SU-DHL-6 (cell line): ENCODE measurements at regions not wholly inside any gene's neighbourhood (a gene's known extent, or its start where the extent isn't known, plus 50 kb on each side); places are given as distances from the start of the nearest gene placed in this dataset.

Experiments used
- H2AFZ ChIP-seq: fragments of 200-600 bp; sonication (generic); 2 replicates; pipeline ENCODE4 v1.6.1; 2014; ENCODE audit warnings: low read depth, mild to moderate bottlenecking, moderate library complexity, mixed read lengths, antibody characterized with exemption, low read length; ENCODE audit not compliant: severe bottlenecking
- H3F3A ChIP-seq: fragments of 200-600 bp; shearing (Covaris generic); 2 replicates; pipeline ENCODE4 v1.6.0; 2016; ENCODE audit warnings: antibody characterized with exemption, mild to moderate bottlenecking; ENCODE audit not compliant: insufficient read depth
- H3K27ac ChIP-seq: fragments of 200-600 bp; sonication (generic); 2 replicates; pipeline ENCODE4 v1.5.1; 2016; ENCODE audit warnings: low read depth, mild to moderate bottlenecking, low read length, moderate library complexity, mixed read lengths
- H3K27me3 ChIP-seq: fragments of 200-600 bp; sonication (generic), shearing (Covaris generic); 2 replicates; pipeline ENCODE4 v1.6.0; 2014; ENCODE audit warnings: mild to moderate bottlenecking, low read length
- H3K36me3 ChIP-seq: fragments of 200-600 bp; sonication (generic); 2 replicates; pipeline ENCODE4 v1.6.1; 2014; ENCODE audit warnings: mild to moderate bottlenecking, low read length, mixed read lengths
- H3K4me2 ChIP-seq: fragments of 300-600, 200-600 bp; shearing (Covaris generic), sonication (generic); 2 replicates; pipeline ENCODE4 v1.6.0; 2014; ENCODE audit warnings: low read length, low read depth, mild to moderate bottlenecking; ENCODE audit not compliant: poor library complexity, severe bottlenecking
- H3K4me3 ChIP-seq: fragments of 200-600 bp; sonication (generic); 2 replicates; pipeline ENCODE4 v1.5.1; 2014; ENCODE audit warnings: antibody characterized with exemption, low read length, mild to moderate bottlenecking, mixed read lengths; ENCODE audit not compliant: insufficient read depth, poor library complexity, severe bottlenecking
- H3K79me2 ChIP-seq: fragments of 200-600 bp; sonication (generic); 2 replicates; pipeline ENCODE4 v1.6.1; 2014; ENCODE audit warnings: mild to moderate bottlenecking, low read length, moderate library complexity; ENCODE audit not compliant: insufficient read depth
- H3K9ac ChIP-seq: fragments of 200-600 bp; sonication (generic); 2 replicates; pipeline ENCODE4 v1.7.0; 2014; ENCODE audit warnings: mild to moderate bottlenecking, low read length
- H3K9me2 ChIP-seq: fragments of 200-600 bp; sonication (generic); replicated peaks from 2 replicates; pipeline ENCODE4 v1.6.1; 2014; ENCODE audit warnings: low read length; ENCODE audit not compliant: insufficient read depth
- H3K9me3 ChIP-seq: fragments of 200-600 bp; sonication (generic); 2 replicates; pipeline ENCODE4 v1.6.1; 2014; ENCODE audit warnings: low read length, mixed read lengths; ENCODE audit not compliant: insufficient read depth
- H4K20me1 ChIP-seq: fragments of 200-600 bp; sonication (generic); 2 replicates; pipeline ENCODE4 v1.6.1; 2014; ENCODE audit warnings: low read depth, mild to moderate bottlenecking, antibody characterized with exemption, low read length, moderate library complexity, mixed read lengths
- EZH2phosphoT487 ChIP-seq: fragments of 200-600 bp; sonication (generic), shearing (Covaris generic); conservative IDR thresholded peaks from 2 replicates; pipeline ENCODE4 v1.6.1; 2018; ENCODE audit warnings: mild to moderate bottlenecking, antibody characterized with exemption, low read length, moderate library complexity, mixed read lengths
- TF ChIP-seq, protein P1 (sequence below): fragments of 200-600 bp; sonication (generic); IDR thresholded peaks from one replicate; pipeline ENCODE4 v1.5.1; 2017; ENCODE audit warnings: antibody characterized with exemption, mild to moderate bottlenecking, low read length, moderate library complexity; ENCODE audit not compliant: insufficient read depth, poor library complexity, severe bottlenecking

DNA sequence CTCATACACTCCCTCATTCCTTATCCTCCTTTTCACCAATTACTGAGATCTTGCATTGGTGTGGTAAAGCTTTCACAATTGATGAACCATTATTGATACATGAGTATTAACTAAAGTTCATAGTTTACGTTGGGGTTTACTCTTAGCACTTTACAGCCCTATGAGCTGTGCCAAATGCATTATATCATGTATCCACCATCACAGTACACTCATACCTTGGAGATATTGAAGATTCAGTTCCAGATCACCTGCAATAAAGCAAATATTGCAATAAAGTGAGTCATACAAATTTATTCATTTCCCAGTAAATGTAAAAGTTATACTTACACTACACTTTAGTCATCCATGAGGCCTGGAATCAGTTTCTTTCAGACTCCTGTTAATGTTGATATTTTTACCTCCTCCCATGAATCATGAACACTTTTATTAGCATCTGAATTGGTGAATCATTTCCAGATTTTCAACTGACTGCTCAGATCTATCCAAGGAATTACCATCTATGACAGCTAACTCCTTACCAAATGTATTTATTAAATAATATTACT lies 546.6 kb upstream of the PTPRD start:
- Histone ChIP-seq H3K27me3 (no peaks in the 10 kb centered on the region), H3K27ac (no peak overlapping the region), H2AFZ (no peak overlapping the region), H4K20me1 (no peaks in the 10 kb centered on the region), H3K36me3 (no peaks in the 10 kb centered on the region), H3K4me2 (no peak overlapping the region), H3K79me2 (no peaks in the 10 kb centered on the region), H3K4me3 (no peak overlapping the region), H3F3A (no peaks in the 10 kb centered on the region), H3K9ac (no peak overlapping the region), H3K9me2 (no peaks in the 10 kb centered on the region), H3K9me3 (peaks cover 4% of the 10 kb centered on the region; the same call in 1 of the 2 replicates)
- TF ChIP-seq, protein P1, sequence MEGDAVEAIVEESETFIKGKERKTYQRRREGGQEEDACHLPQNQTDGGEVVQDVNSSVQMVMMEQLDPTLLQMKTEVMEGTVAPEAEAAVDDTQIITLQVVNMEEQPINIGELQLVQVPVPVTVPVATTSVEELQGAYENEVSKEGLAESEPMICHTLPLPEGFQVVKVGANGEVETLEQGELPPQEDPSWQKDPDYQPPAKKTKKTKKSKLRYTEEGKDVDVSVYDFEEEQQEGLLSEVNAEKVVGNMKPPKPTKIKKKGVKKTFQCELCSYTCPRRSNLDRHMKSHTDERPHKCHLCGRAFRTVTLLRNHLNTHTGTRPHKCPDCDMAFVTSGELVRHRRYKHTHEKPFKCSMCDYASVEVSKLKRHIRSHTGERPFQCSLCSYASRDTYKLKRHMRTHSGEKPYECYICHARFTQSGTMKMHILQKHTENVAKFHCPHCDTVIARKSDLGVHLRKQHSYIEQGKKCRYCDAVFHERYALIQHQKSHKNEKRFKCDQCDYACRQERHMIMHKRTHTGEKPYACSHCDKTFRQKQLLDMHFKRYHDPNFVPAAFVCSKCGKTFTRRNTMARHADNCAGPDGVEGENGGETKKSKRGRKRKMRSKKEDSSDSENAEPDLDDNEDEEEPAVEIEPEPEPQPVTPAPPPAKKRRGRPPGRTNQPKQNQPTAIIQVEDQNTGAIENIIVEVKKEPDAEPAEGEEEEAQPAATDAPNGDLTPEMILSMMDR: no peak
- no peak for TF ChIP-seq EZH2phosphoT487

DNA sequence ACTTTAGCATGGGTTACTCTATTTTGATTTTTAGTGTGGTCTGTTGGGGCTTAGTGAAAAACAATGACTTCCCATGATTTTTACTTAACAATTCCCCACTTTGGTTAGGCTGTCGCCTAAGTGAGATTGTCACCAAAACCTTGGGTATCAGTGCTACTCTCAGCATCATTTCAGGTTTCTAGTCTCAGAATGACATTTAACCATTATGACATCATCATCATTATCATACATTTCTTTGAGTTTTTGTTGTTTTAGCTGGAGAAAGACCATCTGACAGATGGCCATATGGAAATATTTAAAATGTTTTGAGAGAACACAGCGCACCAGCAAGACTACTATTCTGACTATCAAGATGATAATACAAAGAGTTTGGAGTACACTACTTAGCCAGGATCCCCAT lies 551.0 kb upstream of the PTPRD start:
- TF ChIP-seq, protein P1: no peak
- no peak for TF ChIP-seq EZH2phosphoT487
- Histone ChIP-seq H3K4me2 (no peak overlapping the region), H3K9me3 (peaks cover 4% of the 10 kb centered on the region; the same call in 1 of the 2 replicates), H3F3A (no peaks in the 10 kb centered on the region), H3K79me2 (no peaks in the 10 kb centered on the region), H3K9me2 (no peaks in the 10 kb centered on the region), H3K4me3 (no peak overlapping the region), H3K27me3 (no peaks in the 10 kb centered on the region), H3K36me3 (no peaks in the 10 kb centered on the region), H4K20me1 (no peaks in the 10 kb centered on the region), H3K27ac (no peak overlapping the region), H3K9ac (no peak overlapping the region), H2AFZ (no peak overlapping the region)

DNA sequence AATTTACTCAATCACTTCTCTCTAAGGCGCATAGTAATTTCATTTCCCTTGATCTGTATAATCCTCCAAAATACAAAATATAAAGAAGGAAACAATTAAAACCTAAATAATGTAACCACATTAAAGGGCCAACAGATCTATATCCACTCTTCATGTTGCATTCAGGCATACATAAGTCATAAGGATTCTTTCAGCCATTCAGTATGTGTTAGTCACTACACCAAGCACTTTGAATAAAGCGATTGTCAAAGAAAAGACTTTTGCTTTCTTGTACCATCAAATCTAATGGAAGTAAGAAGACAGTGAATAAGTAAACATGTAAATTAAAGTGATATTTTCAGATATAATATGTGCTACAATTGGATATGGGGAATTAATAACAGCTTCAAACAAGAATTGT lies 569.2 kb upstream of the PTPRD start:
- H3F3A ChIP-seq: no peaks in the 10 kb centered on the region
- H3K9me3 ChIP-seq: no peaks in the 10 kb centered on the region
- no peak overlapping the region for H3K27ac ChIP-seq
- TF ChIP-seq EZH2phosphoT487: no peak
- TF ChIP-seq, protein P1: no peak
- no peak overlapping the region for H3K4me2 ChIP-seq
- no peak overlapping the region for H3K4me3 ChIP-seq
- no peaks in the 10 kb centered on the region for H3K27me3 ChIP-seq
- no peaks in the 10 kb centered on the region for H3K36me3 ChIP-seq
- H3K9ac ChIP-seq: no peak overlapping the region
- no peak overlapping the region for H2AFZ ChIP-seq
- no peaks in the 10 kb centered on the region for H4K20me1 ChIP-seq
- no peaks in the 10 kb centered on the region for H3K79me2 ChIP-seq
- no peaks in the 10 kb centered on the region for H3K9me2 ChIP-seq
